RPMI7951 (cell line): ENCODE measurements at regions not wholly inside any gene's neighbourhood (a gene's known extent, or its start where the extent isn't known, plus 50 kb on each side); places are given as distances from the start of the nearest gene placed in this dataset.
"Not testable (repeated sequence)": the region's sequence is repeated elsewhere in the genome, so short reads cannot be mapped to it uniquely, and the experiment has no call there.

Source experiments
- DNase-seq: peaks from one replicate; pipeline ENCODE4 v3.0.0-alpha.2; 2012; ENCODE audit warnings: low read depth

GRCh38 chr12:107583551-107583950, 102.0 kb upstream of the PWP1 start:
- no peak for DNase-seq

DNA sequence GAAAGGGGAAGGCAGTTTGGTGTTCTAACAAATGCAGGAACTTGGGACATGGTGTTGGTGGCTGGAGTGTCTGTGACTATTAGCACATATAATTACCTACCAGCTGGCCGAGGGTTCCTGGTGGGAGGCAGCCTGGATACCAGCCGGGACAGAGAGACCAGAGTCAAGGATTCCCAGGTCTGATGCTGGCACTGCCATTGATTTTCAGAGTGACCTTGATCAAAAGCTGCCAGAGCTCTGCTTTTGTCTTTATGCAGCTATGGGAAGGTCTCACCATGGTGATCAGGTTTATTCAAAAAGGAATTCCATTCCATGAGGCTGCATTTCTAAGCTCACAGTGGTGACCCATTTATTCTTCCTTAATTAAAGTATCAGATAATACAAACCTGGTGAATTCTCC, 101.0 kb upstream of the PWP1 start:
- DNase-seq, result no peak

- no peak for DNase-seq
Observed at GRCh38 chr12:107586256-107586970, 99.2 kb upstream of the PWP1 start.

- no peak for DNase-seq
Observed at GRCh38 chr12:107590413-107590812, 95.2 kb upstream of the PWP1 start.

DNA sequence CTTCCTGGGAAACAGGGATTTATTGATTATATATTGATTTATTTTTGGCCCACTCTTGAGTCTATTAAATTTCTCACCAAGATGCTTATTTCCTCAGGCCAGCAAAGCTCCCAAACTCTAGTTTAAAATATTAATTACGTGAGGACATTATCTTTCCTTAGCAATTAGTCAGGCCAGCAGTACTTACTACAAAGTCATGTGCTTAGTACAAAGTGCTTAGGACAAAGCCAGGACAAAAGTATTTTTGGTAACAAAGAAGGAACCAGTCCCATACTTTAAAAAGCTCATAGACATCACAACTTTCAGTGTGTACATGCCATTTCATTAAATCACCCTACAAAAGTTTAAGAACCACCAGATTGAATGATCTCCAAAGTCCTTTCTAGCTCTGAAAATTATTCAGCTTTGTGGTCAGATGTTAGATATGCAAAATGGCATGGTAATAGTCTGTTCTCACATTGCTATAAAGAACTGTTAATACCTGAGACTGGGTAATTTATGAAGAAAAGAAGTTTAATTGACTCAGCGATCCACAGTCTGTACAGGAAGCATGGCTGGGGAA, 94.7 kb upstream of the PWP1 start:
- no peak for DNase-seq

- peak; percentile 30 for DNase-seq
Observed at GRCh38 chr12:107593713-107594381, 91.8 kb upstream of the PWP1 start.

GRCh38 chr12:107594995-107595394, 90.6 kb upstream of the PWP1 start:
- DNase-seq, result peak; percentile 7

DNA sequence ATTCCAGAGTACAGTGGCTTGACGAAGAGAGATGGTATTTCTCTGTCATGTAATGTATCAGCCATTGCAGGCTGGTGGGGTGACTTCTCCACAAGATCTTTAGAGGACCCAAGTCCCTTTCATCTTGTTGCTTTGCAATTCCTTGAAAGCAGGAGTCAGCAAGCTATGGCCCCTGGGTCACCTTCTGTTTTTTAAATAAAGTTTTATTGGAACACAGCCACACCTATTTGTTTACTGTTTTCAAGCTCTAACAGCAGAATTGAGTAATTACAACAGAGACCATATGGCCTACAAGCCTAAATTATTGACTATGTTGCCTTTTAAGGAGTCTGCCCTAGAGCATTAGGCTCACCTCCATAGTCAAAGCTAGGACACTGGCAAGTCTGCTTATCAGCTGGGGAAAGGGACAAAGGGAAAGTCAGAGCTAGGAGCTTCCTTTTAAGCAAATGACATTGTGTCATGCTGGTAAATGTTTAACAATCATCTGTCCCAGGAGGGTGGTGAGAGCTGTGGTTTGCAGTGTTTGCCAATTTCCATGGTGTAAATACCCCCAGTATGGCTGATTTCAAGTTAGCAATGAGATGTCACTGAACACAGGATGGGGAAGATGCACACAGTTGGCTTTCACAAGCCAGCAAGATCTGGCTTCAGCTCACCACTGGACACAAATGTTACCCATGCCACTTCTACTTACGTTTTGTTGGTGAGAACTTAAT, 87.7 kb upstream of the PWP1 start:
- no peak for DNase-seq

DNA sequence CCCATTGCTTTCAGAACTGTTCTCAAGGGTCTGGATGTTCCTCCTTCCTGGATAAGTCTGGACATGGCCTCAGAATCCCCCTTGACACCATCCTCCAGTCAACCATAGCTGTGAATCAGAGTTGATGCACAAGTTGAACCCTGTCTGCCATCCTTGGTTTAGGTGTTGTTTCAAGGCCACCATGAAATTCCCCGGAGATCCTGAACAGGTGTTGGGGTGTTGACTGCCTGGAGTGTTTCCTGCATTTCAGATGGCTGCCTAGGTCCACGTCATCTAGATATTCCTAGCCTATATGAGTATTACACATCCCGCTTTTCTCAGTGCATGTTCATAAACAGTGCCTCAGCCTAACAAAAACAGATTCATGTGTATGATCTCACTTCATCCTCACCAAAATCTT, 86.7 kb upstream of the PWP1 start:
- DNase-seq, result no peak

- DNase-seq, result no peak
Observed at GRCh38 chr12:107600581-107601144, 84.9 kb upstream of the PWP1 start.

DNA sequence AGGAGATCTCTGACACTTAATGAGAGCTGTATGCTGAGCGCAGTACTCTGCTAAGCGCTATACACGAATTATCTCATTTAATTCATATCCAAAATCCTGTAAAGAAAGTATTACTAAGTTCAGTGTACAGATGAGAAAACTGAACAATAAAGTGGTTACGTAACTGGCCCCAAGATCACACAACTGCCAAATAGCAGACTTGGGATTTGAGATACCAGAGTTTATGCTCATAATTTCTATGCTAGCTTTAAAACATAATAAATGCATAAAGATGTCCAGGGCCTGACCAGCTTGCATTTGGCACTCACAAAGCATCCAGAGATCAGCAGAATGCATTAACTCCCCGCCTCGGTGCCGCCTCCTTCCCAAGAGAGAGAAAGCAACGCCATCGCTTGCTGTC, 83.2 kb upstream of the PWP1 start:
- no peak for DNase-seq

GRCh38 chr12:107605293-107605692, 80.3 kb upstream of the PWP1 start:
- DNase-seq, result no peak

DNA sequence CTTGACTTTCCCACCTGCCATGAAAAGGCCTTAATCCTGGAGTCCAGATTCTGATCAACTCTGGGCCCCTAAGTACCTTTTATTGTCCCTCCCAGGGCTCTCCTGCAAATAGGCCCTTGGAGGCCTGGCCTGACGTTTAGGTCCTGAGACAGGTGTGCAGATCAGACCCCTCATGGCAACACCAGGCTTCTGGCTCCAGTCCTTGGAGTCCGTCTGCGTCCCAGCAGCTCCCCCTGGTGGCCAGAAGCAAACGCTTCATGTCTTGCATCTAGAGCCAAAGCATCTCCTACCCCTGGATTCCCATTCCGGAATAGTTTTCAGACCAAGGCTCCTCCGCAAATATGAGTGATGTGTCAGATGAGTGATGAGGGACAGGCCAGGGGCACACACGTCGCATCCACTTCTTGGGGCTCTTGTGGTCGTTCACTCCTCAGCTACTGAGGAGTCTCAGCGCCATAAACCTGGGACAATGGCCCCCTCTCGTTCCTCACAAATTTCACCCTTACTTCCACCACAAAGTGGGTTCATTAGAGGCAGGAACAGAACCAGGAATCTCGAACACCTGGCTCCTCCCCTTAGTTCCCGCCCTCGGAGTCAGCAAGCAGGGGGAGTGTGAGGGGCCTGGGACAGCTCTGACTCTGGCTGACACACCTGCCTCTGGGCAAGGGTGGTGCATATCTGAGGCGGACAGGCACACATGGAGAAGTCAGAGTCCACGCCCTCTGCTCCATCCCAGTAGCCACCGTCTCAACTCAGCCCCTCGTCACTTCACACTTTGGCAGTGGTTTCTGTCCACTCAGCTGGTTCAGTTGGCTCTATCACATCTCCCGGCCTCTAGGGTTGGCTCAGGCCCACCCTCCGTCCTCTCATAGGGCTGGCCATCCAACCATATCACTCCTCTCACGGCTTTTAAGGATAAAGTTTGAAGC, 77.9 kb upstream of the PWP1 start:
- DNase-seq, result peak; percentile 56

DNA sequence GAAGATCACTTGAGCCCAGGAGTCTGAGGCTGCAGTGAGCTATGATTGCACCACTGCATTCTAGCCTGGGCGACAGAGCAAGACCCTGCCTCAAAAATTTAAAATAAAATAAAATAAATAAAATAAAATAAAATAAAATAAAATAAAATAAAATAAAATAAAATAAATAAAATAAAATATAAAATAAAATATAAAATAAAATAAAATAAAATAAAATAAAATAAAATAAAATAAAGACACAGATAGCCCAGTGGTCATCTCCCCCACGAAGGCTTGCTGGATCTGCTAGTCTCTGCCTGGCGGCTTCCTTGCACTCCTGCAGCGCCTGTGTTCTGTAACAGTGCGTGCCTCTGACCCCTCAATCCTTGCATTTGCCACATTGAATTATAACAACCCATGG, 76.8 kb upstream of the PWP1 start:
- not testable (repeated sequence) for DNase-seq

- DNase-seq, result peak; percentile 18
Observed at GRCh38 chr12:107610021-107610859, 75.4 kb upstream of the PWP1 start.

GRCh38 chr12:107612508-107612907, 73.1 kb upstream of the PWP1 start:
- DNase-seq, result no peak

DNA sequence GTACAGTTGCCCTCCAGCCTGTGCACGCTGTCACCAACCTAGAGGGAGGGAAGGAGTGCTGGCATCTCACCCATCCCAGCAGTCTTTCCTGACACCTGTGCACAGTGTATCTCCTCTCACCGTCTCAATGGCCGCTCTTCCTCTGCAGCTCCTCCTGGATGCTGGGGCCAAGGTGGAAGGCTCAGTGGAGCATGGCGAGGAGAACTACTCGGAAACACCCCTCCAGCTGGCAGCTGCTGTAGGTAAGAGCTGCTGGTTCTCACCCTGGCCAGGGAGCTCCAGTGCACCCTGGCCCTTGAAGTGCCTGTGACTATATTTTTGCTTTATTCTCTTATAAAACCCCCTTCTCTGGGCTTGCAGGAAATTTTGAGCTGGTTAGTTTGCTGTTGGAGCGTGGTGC, 68.7 kb upstream of the PWP1 start:
- DNase-seq, result no peak

DNA sequence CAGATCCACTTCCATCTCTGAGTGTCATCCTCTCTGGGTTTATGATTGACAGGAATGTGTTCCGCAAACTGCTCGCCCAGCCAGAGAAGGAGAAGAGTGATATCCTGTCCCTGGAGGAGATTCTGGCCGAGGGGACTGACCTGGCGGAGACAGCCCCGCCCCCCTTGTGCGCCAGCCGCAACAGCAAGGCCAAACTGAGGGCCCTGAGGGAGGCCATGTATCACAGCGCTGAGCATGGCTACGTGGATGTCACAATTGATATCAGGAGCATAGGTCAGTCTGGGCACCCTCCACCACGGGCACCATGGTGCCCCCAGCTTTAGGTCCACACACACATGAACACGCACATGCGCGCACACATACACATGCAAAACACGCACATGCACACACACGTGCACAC, 67.5 kb upstream of the PWP1 start:
- DNase-seq, result no peak

- DNase-seq, result no peak
Observed at GRCh38 chr12:107619831-107620230, 65.8 kb upstream of the PWP1 start.

DNA sequence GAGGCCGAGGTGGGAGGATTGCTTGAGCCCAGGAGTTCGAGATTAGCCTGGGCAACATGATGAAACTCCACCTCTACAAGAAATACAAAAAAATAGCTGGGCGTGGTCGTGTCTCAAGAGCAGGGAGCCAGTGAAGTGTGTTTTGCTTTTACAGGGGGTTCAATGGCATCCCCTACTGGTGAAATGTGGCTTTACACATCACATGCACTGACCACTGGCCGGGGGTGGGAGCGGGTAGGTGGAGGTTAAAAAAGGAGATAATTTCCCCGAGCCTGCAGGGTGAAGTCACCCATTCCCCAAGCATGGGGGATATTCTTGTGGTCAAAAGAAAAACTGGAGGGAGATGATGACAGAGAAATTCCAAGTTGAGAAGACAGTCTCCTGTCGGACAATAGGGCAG, 63.6 kb upstream of the PWP1 start:
- peak; percentile 16 for DNase-seq
